Upper lobe of right lung (tissue), 1 donor: ENCODE measurements at regions not wholly inside any gene's neighbourhood (a gene's known extent, or its start where the extent isn't known, plus 50 kb on each side); places are given as distances from the start of the nearest gene placed in this dataset.

Source experiments
- ATAC-seq: fragments of 200-7000 bp; cut with Tn5 transposase; one replicate; pipeline ENCODE4 v1.9.1; 2020; ENCODE audit warnings: mild to moderate bottlenecking, moderate library complexity
- DNase-seq: peaks from one replicate; pipeline ENCODE4 v3.0.0-alpha.2; 2020
- H3K27ac ChIP-seq: fragments of 200-600 bp; one replicate; pipeline ENCODE4 v1.8.0; 2022
- H3K27me3 ChIP-seq: fragments of 200-600 bp; one replicate; pipeline ENCODE4 v1.8.0; 2022; ENCODE audit warnings: mild to moderate bottlenecking
- H3K36me3 ChIP-seq: fragments of 200-600 bp; one replicate; pipeline ENCODE4 v1.8.0; 2022
- H3K4me1 ChIP-seq: fragments of 200-600 bp; one replicate; pipeline ENCODE4 v1.8.0; 2022
- H3K4me3 ChIP-seq: fragments of 200-600 bp; one replicate; pipeline ENCODE4 v1.8.0; 2022; ENCODE audit warnings: mild to moderate bottlenecking
- H3K9me3 ChIP-seq: fragments of 200-600 bp; one replicate; pipeline ENCODE4 v1.8.0; 2022
- intact Hi-C: fragments of 100-400 bp; cut with DNase I; formaldehyde crosslinking; loops from one replicate; pipeline ENCODE4 v1.11.0; 2022
- TF ChIP-seq, protein P1 (sequence below): fragments of 200-600 bp; IDR thresholded peaks from one replicate; pipeline ENCODE4 v1.8.0; 2022; ENCODE audit warnings: antibody characterized with exemption
- donor health status: DM: no; HTN: yes; CAD: no; lungs with severe emphysema.

DNA sequence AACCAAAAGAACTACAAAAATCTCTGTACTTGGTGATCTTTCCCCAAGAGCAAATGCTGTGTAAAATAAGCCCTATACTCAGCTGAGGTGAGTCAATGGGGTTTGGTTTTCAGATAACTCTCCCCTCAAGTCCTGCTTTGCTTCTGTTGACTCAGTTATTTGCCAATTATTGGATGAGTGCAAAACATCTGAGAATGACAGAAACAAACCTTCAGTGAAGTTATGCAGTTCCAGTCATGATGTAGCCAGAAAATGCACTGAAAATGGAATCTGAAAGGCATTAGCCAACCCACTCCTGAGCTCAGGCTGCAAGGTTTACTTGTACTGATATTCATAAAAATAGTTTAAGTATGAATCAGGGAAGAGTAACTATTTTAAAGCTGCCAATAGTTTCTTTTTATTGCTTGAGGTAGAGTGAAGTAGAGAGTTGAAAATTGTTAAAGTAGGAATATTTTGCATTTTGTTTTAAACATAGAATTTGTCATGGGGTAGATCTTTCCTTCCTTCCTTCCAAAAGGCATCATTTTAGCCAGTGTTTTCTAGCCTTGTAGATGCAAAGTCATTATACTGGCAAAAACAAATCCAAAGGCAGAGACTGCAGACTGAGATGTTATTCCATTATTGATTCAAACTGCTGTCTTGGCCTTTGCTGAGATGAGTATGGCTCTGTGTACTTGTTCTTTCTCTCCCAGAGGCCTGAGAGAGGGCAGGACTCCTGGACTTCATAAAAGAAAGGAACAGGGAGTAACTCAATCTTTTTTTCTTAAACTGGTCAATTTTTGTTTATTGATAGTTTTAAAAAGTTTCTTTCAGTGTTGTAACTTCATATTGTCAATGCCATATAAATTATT is 215.3 kb downstream of the RND3 start:
- ATAC-seq (no peak), DNase-seq (no peak)
- TF ChIP-seq, protein P1, sequence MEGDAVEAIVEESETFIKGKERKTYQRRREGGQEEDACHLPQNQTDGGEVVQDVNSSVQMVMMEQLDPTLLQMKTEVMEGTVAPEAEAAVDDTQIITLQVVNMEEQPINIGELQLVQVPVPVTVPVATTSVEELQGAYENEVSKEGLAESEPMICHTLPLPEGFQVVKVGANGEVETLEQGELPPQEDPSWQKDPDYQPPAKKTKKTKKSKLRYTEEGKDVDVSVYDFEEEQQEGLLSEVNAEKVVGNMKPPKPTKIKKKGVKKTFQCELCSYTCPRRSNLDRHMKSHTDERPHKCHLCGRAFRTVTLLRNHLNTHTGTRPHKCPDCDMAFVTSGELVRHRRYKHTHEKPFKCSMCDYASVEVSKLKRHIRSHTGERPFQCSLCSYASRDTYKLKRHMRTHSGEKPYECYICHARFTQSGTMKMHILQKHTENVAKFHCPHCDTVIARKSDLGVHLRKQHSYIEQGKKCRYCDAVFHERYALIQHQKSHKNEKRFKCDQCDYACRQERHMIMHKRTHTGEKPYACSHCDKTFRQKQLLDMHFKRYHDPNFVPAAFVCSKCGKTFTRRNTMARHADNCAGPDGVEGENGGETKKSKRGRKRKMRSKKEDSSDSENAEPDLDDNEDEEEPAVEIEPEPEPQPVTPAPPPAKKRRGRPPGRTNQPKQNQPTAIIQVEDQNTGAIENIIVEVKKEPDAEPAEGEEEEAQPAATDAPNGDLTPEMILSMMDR: no peak
- intact Hi-C loops: no loop called here
- Histone ChIP-seq H3K27me3 (no peaks in the 10 kb centered on the region), H3K36me3 (no peaks in the 10 kb centered on the region), H3K9me3 (no peaks in the 10 kb centered on the region), H3K27ac (no peak overlapping the region), H3K4me1 (no peaks in the 10 kb centered on the region), H3K4me3 (no peak overlapping the region)

DNA sequence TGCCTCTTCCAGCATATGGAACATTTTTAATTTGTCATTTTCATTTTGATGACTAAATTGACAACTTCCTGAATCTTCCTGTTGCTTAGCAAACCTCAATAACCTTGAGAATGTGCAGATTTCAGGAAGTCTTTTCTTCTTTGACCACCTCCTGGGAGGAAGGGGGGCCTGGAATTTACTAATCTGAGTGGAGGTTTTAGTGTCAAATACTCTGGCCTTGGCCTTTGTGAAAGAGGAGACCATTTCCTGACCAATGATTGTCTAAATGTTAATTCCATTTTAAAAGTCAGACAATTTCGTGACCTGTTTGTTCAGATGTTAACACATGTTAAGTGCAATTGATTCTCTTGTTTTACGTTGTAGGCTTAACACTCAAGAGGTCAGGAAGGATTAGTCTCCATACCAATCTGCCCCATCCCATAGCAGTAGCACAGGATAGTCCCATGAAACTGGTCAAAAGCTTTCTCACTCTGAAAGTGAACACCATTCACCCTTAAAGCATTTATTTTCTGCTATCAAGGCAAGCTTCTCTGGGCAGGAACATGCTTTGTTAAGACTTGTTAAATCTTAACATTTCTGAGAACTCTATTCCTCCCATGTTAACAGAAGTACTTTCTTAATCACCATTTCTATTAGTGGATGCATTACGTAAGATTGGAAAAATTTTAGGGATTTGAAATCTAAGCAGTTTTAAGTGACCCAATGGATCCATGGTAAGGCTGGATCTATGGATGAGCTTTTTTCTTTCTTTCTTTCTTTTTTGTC is 219.6 kb downstream of the RND3 start:
- TF ChIP-seq, protein P1: no peak
- Histone ChIP-seq H3K27ac (no peak overlapping the region), H3K9me3 (no peaks in the 10 kb centered on the region), H3K27me3 (no peaks in the 10 kb centered on the region), H3K36me3 (no peaks in the 10 kb centered on the region), H3K4me3 (no peak overlapping the region), H3K4me1 (no peaks in the 10 kb centered on the region)
- intact Hi-C loops: no loop called here
- ATAC-seq (no peak), DNase-seq (no peak)

DNA sequence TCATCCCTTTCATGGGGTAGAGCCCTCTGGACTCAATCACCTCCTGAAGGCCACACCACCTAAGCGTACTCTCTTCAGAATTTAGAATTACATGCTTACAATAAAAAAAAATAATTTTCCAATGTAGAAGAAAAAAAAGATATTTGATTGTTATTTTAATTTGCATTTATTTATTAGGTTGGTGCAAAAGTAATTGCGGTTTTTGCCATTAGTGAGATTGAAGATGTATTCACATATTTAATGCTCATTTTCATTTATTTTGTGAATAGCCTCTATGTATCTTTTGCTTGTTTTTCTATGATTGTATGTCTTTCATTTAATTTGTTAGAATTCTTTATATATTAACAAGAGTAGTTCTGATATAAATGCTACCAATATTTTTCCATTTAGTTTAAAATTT is 220.5 kb downstream of the RND3 start:
- Histone ChIP-seq H3K27me3 (no peaks in the 10 kb centered on the region), H3K27ac (no peak overlapping the region), H3K4me3 (no peak overlapping the region), H3K4me1 (no peaks in the 10 kb centered on the region), H3K9me3 (no peaks in the 10 kb centered on the region), H3K36me3 (no peaks in the 10 kb centered on the region)
- intact Hi-C loops: no loop called here
- no peak for ATAC-seq
- TF ChIP-seq, protein P1: no peak
- DNase-seq: no peak

DNA sequence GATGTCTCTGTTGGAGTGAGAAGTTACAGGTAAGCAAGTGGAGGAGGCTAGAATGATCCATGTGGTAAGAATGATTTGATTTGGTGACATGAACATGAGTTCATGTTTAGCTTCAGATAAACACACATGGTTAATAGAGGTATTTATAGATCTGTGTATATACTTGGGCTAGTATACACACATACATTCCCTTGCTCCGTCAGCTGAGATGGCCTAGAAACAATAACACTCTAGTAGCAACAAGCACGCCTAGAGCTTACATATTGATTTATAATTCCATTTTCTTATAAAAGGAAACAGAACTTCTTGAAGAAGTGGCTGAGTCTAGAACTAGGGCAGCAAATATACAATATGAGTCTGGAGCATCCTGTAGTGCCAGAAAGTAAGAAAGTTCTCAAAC is 223.0 kb downstream of the RND3 start:
- Histone ChIP-seq H3K4me3 (no peak overlapping the region), H3K27me3 (no peaks in the 10 kb centered on the region), H3K27ac (no peak overlapping the region), H3K4me1 (no peaks in the 10 kb centered on the region), H3K36me3 (no peaks in the 10 kb centered on the region), H3K9me3 (no peaks in the 10 kb centered on the region)
- TF ChIP-seq, protein P1: no peak
- ATAC-seq (no peak), DNase-seq (no peak)
- intact Hi-C loops: no loop called here

DNA sequence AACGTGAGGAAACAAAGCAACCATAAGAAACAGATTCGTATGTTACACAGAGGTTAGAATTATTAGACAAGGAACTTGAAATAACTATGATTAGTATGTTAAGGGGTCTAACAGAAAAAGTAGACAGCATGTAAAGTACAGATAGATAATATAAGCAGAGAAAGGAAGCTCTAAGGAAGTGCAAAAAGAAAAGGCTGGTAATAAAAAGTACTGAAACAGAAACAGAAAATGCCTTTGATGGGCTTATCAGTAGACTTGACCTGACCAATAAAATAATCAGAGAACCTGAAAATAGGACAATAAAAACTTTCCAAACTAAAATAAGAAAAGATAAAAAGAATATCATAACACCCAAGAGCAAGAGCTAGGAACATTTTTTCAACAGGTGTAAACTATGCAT is 225.8 kb downstream of the RND3 start:
- H3K4me3 ChIP-seq: no peak overlapping the region
- TF ChIP-seq, protein P1: no peak
- ATAC-seq (no peak), DNase-seq (no peak)
- no peaks in the 10 kb centered on the region for H3K27me3 ChIP-seq
- intact Hi-C loops: no loop called here
- H3K27ac ChIP-seq: no peak overlapping the region
- H3K9me3 ChIP-seq: no peaks in the 10 kb centered on the region
- H3K36me3 ChIP-seq: no peaks in the 10 kb centered on the region
- no peaks in the 10 kb centered on the region for H3K4me1 ChIP-seq
